Mesenchymal stem cell (in vitro differentiated cells and primary cell): ENCODE measurements at regions not wholly inside any gene's neighbourhood (a gene's known extent, or its start where the extent isn't known, plus 50 kb on each side); places are given as distances from the start of the nearest gene placed in this dataset.
"Not testable (repeated sequence)": the region's sequence is repeated elsewhere in the genome, so short reads cannot be mapped to it uniquely, and the experiment has no call there.

ENCODE experiments used
- DNase-seq: peaks from one replicate; pipeline ENCODE4 v3.0.0-alpha.2; 2013
- H2AFZ ChIP-seq: one replicate; pipeline ENCODE4 v1.6.1; 2013; ENCODE audit warnings: low read depth, mild to moderate bottlenecking, control low read depth, inconsistent platforms, low read length, moderate library complexity
- H2AK5ac ChIP-seq: 2 replicates; pipeline ENCODE4 v1.6.1; 2013; ENCODE audit warnings: low read length, moderate library complexity, mild to moderate bottlenecking, inconsistent platforms; ENCODE audit not compliant: severe bottlenecking
- H2BK120ac ChIP-seq: one replicate; pipeline ENCODE4 v1.6.1; 2013; ENCODE audit warnings: low read depth, mild to moderate bottlenecking, inconsistent platforms, low read length, moderate library complexity
- H2BK12ac ChIP-seq, 2 experiments: one replicate each; pipeline ENCODE4 v1.6.1; 2013; ENCODE audit warnings: inconsistent platforms in 2 of 2, low read length in 2 of 2, mild to moderate bottlenecking in 2 of 2, moderate library complexity in 2 of 2, control low read depth in 1 of 2
- H2BK15ac ChIP-seq: one replicate; pipeline ENCODE4 v1.6.1; 2013; ENCODE audit warnings: mild to moderate bottlenecking, low read depth, inconsistent platforms; ENCODE audit not compliant: poor library complexity, severe bottlenecking
- H2BK5ac ChIP-seq: 2 replicates; pipeline ENCODE4 v1.6.1; 2013; ENCODE audit warnings: low read depth, mild to moderate bottlenecking, low read length, control low read depth, inconsistent platforms; ENCODE audit not compliant: poor library complexity, severe bottlenecking
- H3K14ac ChIP-seq, 2 experiments: one replicate each; pipeline ENCODE4 v1.6.1; 2013; ENCODE audit warnings: inconsistent platforms in 2 of 2, low read length in 2 of 2, control low read depth in 1 of 2, mild to moderate bottlenecking in 1 of 2, moderate library complexity in 1 of 2
- H3K18ac ChIP-seq, 2 experiments: one replicate each; pipeline ENCODE4 v1.6.1; 2013; ENCODE audit warnings: inconsistent platforms in 2 of 2, low read length in 2 of 2, control low read depth in 1 of 2, low read depth in 1 of 2, mild to moderate bottlenecking in 1 of 2
- H3K23ac ChIP-seq, 2 experiments: one replicate each; pipeline ENCODE4 v1.6.1; 2013; ENCODE audit warnings: inconsistent platforms in 2 of 2, low read length in 2 of 2, mild to moderate bottlenecking in 2 of 2, moderate library complexity in 2 of 2, control low read depth in 1 of 2
- H3K27ac ChIP-seq: 2 replicates; pipeline ENCODE4 v1.5.1; 2013; ENCODE audit warnings: mild to moderate bottlenecking, moderate library complexity, low read length, control low read depth, inconsistent platforms; ENCODE audit not compliant: poor library complexity, severe bottlenecking
- H3K27me3 ChIP-seq, 2 experiments: 2 replicates each; pipeline versions ENCODE4 v1.6.1 to v1.7.0; 2013; ENCODE audit warnings: low read length in 2 of 2, mild to moderate bottlenecking in 2 of 2, moderate library complexity in 2 of 2, control low read depth in 1 of 2, inconsistent platforms in 1 of 2; ENCODE audit not compliant: control insufficient read depth in 1 of 2, insufficient read depth in 1 of 2
- H3K36me3 ChIP-seq, 2 experiments: 2 replicates each; pipeline versions ENCODE4 v1.6.1 to v1.7.0; 2013; ENCODE audit warnings: low read length in 2 of 2, control low read depth in 1 of 2, inconsistent platforms in 1 of 2, low read depth in 1 of 2, mild to moderate bottlenecking in 1 of 2; ENCODE audit not compliant: insufficient read depth in 2 of 2, control insufficient read depth in 1 of 2
- H3K4ac ChIP-seq, 2 experiments: one replicate each; pipeline ENCODE4 v1.6.1; 2013; ENCODE audit warnings: inconsistent platforms in 2 of 2, low read length in 2 of 2, mild to moderate bottlenecking in 2 of 2, moderate library complexity in 2 of 2, control low read depth in 1 of 2, low read depth in 1 of 2
- H3K4me1 ChIP-seq: 2 replicates; pipeline ENCODE4 v1.6.1; 2013; ENCODE audit warnings: low read depth, low read length, control low read depth; ENCODE audit not compliant: control insufficient read depth, insufficient read depth
- H3K4me2 ChIP-seq: 2 replicates; pipeline ENCODE4 v1.6.1; 2013; ENCODE audit warnings: low read length, mild to moderate bottlenecking, inconsistent platforms; ENCODE audit not compliant: poor library complexity, severe bottlenecking
- H3K4me3 ChIP-seq, 2 experiments: 2 replicates each; pipeline versions ENCODE4 v1.5.1 to v1.7.0; 2013; ENCODE audit warnings: low read length in 2 of 2, mild to moderate bottlenecking in 2 of 2, control low read depth in 1 of 2, low read depth in 1 of 2; ENCODE audit not compliant: insufficient read depth in 1 of 2
- H3K79me1 ChIP-seq: replicated peaks from 2 replicates; pipeline ENCODE4 v1.6.1; 2013; ENCODE audit warnings: mild to moderate bottlenecking, control low read depth, low read length, inconsistent platforms; ENCODE audit not compliant: poor library complexity, severe bottlenecking
- H3K9ac ChIP-seq: 2 replicates; pipeline ENCODE4 v1.7.0; 2013; ENCODE audit warnings: mild to moderate bottlenecking, low read length, moderate library complexity
- H3K9me3 ChIP-seq: 2 replicates; pipeline ENCODE4 v1.7.0; 2013; ENCODE audit warnings: mild to moderate bottlenecking, low read length; ENCODE audit not compliant: control insufficient read depth
- H4K8ac ChIP-seq: one replicate; pipeline ENCODE4 v1.6.1; 2013; ENCODE audit warnings: inconsistent platforms, mild to moderate bottlenecking, low read length, moderate library complexity
- H4K91ac ChIP-seq: one replicate; pipeline ENCODE4 v1.6.1; 2013; ENCODE audit warnings: mild to moderate bottlenecking, low read length, inconsistent platforms
- WGBS: methylation state at CpG from one replicate; pipeline ENCODE4 v1.1.7; 2013; ENCODE audit warnings: mixed read lengths; 5-methylcytosine and 5-hydroxymethylcytosine counted together

GRCh38 chr6:144372116-144372515 is 87.0 kb downstream of the UTRN start:
- H3K9ac ChIP-seq, result no peak overlapping the region
- no peak overlapping the region for H4K8ac ChIP-seq
- no peak overlapping the region for H3K27ac ChIP-seq
- H2BK15ac ChIP-seq, result no peak overlapping the region
- DNase-seq, result no peak
- no peaks in the 10 kb centered on the region for H3K27me3 ChIP-seq
- H3K9me3 ChIP-seq, result no peaks in the 10 kb centered on the region
- H3K14ac ChIP-seq, result no peak overlapping the region
- no peak overlapping the region for H4K91ac ChIP-seq
- no peak overlapping the region for H2AK5ac ChIP-seq
- peaks cover 1% of the 10 kb centered on the region for H3K4me1 ChIP-seq
- peaks cover 18% of the 10 kb centered on the region for H3K79me1 ChIP-seq
- no peak overlapping the region for H2BK120ac ChIP-seq
- H2AFZ ChIP-seq, result no peak overlapping the region
- no peak overlapping the region for H3K4me3 ChIP-seq
- H2BK5ac ChIP-seq, result no peak overlapping the region
- H3K18ac ChIP-seq, result no peak overlapping the region
- no peak overlapping the region for H3K4ac ChIP-seq
- H3K4me2 ChIP-seq, result no peak overlapping the region
- H3K23ac ChIP-seq, result no peak overlapping the region
- H2BK12ac ChIP-seq, result no peak overlapping the region
- H3K36me3 ChIP-seq, result peaks cover 0 to 4% of the 10 kb centered on the region in 2 experiments
- WGBS, result 100% methylated on average over 1 of the region's 2 CpGs

DNA sequence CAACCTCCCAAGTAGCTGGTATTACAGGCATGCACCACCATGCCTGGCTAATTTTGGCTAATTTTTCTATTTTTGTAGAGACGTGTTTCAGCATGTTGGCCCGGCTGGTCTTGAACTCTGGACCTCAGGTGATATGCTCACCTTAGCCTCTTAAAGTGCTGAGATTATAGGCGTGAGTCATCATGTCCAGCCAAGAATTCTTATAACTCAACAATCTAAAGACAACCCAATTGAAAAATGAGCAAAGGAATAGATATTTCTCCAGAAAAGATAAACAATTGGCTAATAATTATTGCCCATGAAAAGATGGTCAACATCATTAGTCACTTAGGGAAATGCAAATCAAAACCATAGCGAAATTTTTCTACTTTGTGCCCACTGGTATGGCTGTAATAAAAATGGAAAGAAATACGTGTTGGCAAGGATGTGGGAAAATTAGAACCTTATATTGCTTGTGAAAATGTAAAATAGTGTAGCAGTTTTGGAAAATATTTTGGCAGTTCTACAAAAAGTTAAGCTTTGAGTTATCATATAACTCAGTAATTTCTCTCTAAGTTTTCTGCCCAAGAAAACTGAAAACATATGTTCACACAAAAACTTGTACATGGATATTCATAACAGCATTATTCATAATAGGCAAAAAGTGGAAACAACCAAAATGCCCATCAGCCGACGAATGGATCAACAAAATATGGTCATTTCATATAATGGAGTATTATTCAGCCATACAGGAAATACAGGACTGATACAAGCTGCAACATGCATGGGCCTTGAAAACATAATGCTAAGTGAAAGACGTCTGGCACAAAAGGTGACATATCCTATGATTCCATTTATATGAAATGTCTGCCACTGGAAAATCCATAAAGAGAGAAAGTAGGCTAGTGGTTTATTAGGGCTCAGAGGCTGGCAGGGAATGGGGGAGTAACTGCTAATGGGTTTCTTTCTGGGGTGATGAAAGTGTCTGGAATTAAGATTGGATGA is 87.8 kb downstream of the UTRN start:
- 98% methylated on average over 5 of the region's 8 CpGs for WGBS
- H3K4me2 ChIP-seq, result no peak overlapping the region
- no peak overlapping the region for H3K4me3 ChIP-seq
- no peak for DNase-seq
- H3K14ac ChIP-seq, result no peak overlapping the region
- no peak overlapping the region for H3K9ac ChIP-seq
- no peak overlapping the region for H3K4ac ChIP-seq
- H2BK15ac ChIP-seq, result no peak overlapping the region
- no peak overlapping the region for H2BK12ac ChIP-seq
- no peak overlapping the region for H4K91ac ChIP-seq
- no peak overlapping the region for H3K18ac ChIP-seq
- no peaks in the 10 kb centered on the region for H3K27me3 ChIP-seq
- no peak overlapping the region for H2AFZ ChIP-seq
- H3K9me3 ChIP-seq, result no peaks in the 10 kb centered on the region
- H3K27ac ChIP-seq, result no peak overlapping the region
- peaks cover 0 to 4% of the 10 kb centered on the region in 2 experiments for H3K36me3 ChIP-seq
- H2BK120ac ChIP-seq, result no peak overlapping the region
- H3K4me1 ChIP-seq, result peaks cover 2% of the 10 kb centered on the region
- H3K79me1 ChIP-seq, result peaks cover 18% of the 10 kb centered on the region
- no peak overlapping the region for H3K23ac ChIP-seq
- no peak overlapping the region for H4K8ac ChIP-seq
- no peak overlapping the region for H2BK5ac ChIP-seq
- no peak overlapping the region for H2AK5ac ChIP-seq

DNA sequence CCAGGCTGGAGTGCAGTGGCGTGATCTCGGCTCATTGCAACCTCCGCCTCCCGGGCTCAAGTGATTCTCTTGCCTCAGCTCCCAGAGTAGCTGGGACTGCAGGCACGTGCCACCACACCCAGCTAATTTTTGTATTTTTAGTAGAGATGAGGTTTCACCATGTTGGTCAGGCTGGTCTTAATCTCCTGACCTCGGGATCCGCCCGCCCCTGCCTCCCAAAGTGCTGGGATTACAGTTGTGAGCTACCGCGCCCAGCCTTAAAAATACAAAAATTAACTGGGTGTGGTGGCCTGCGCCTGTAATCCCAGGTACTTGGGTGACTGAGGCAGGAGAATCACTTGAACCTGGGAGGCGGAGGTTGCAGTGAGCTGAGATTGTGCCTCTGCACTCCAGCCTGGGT is 89.4 kb downstream of the UTRN start:
- H2BK12ac ChIP-seq, H4K91ac ChIP-seq, H3K9me3 ChIP-seq, H3K4me3 ChIP-seq, H2AK5ac ChIP-seq, H4K8ac ChIP-seq, H3K4me2 ChIP-seq, H2AFZ ChIP-seq, H3K23ac ChIP-seq, H2BK120ac ChIP-seq, H3K18ac ChIP-seq, H2BK5ac ChIP-seq, H3K27me3 ChIP-seq, H2BK15ac ChIP-seq, H3K36me3 ChIP-seq, H3K4ac ChIP-seq, DNase-seq, H3K4me1 ChIP-seq, H3K14ac ChIP-seq, H3K27ac ChIP-seq, H3K9ac ChIP-seq: not testable (repeated sequence)
- peaks cover 24% of the 10 kb centered on the region for H3K79me1 ChIP-seq
- WGBS, result 96% methylated on average over 10 of the region's 12 CpGs

- Histone ChIP-seq H2BK15ac (no peak overlapping the region), H3K23ac (no peak overlapping the region), H3K4ac (no peak overlapping the region), H3K9me3 (no peaks in the 10 kb centered on the region), H4K8ac (no peak overlapping the region), H3K27me3 (no peaks in the 10 kb centered on the region), H3K4me1 (peaks cover 6% of the 10 kb centered on the region), H3K4me3 (peak overlapping the region in 1 of 2 experiments; percentile 19), H3K36me3 (no peaks in the 10 kb centered on the region), H4K91ac (no peak overlapping the region), H2AFZ (no peak overlapping the region), H2BK120ac (no peak overlapping the region), H3K4me2 (no peak overlapping the region), H2BK12ac (no peak overlapping the region), H3K9ac (peak overlapping the region; percentile 78), H3K14ac (no peak overlapping the region), H3K79me1 (peaks cover 13% of the 10 kb centered on the region), H3K18ac (no peak overlapping the region), H2BK5ac (no peak overlapping the region), H3K27ac (peak overlapping the region; percentile 20), H2AK5ac (no peak overlapping the region)
- peak; percentile 85 for DNase-seq
- 54% methylated on average over 2 of the region's 2 CpGs for WGBS
Measured at GRCh38 chr6:144377586-144378210, 92.6 kb downstream of the UTRN start.
